GM18520 (cell line): ENCODE measurements at regions not wholly inside any gene's neighbourhood (a gene's known extent, or its start where the extent isn't known, plus 50 kb on each side); places are given as distances from the start of the nearest gene placed in this dataset.
A peak's percentile ranks its signal among the peaks of the same experiment; 100 is the strongest.

ENCODE experiments used
- ATAC-seq: cut with Tn5 transposase; IDR thresholded peaks from one replicate; pipeline ENCODE4 v1.9.1; 2021; ENCODE audit not compliant: unreplicated experiment

GRCh38 chr13:106383791-106384190, 151.7 kb downstream of the EFNB2 start:
- no peak for ATAC-seq

GRCh38 chr13:106382534-106382933, 152.9 kb downstream of the EFNB2 start:
- no peak for ATAC-seq

- ATAC-seq: no peak
Measured at GRCh38 chr13:106381091-106381490, 154.4 kb downstream of the EFNB2 start.

- no peak for ATAC-seq
Measured at GRCh38 chr13:106377931-106378662, 157.4 kb downstream of the EFNB2 start.

GRCh38 chr13:106377341-106377740, 158.1 kb downstream of the EFNB2 start:
- no peak for ATAC-seq

- ATAC-seq: no peak
Measured at GRCh38 chr13:106376401-106377112, 158.9 kb downstream of the EFNB2 start.

- ATAC-seq: no peak
Measured at GRCh38 chr13:106375085-106375484, 160.4 kb downstream of the EFNB2 start.

- no peak for ATAC-seq
Measured at GRCh38 chr13:106374631-106375030, 160.8 kb downstream of the EFNB2 start.

GRCh38 chr13:106373989-106374572, 161.4 kb downstream of the EFNB2 start:
- peak; percentile 82 for ATAC-seq

- ATAC-seq: peak; percentile 33
Measured at GRCh38 chr13:106373304-106373988, 162.0 kb downstream of the EFNB2 start.

- peak; percentile 33 for ATAC-seq
Measured at GRCh38 chr13:106372199-106373155, 163.0 kb downstream of the EFNB2 start.

GRCh38 chr13:106371024-106371423, 164.4 kb downstream of the EFNB2 start:
- ATAC-seq: no peak

GRCh38 chr13:106369858-106370257, 165.6 kb downstream of the EFNB2 start:
- no peak for ATAC-seq

- ATAC-seq: no peak
Measured at GRCh38 chr13:106369091-106369490, 166.4 kb downstream of the EFNB2 start.

GRCh38 chr13:106367361-106367971, 168.0 kb downstream of the EFNB2 start:
- ATAC-seq: no peak

GRCh38 chr13:106362707-106363106, 172.8 kb downstream of the EFNB2 start:
- no peak for ATAC-seq

- ATAC-seq: no peak
Measured at GRCh38 chr13:106361621-106362020, 173.8 kb downstream of the EFNB2 start.

- ATAC-seq: no peak
Measured at GRCh38 chr13:106357198-106357597, 178.3 kb downstream of the EFNB2 start.

- ATAC-seq: no peak
Measured at GRCh38 chr13:106355866-106356265, 179.6 kb downstream of the EFNB2 start.

- no peak for ATAC-seq
Measured at GRCh38 chr13:106354961-106355360, 180.5 kb downstream of the EFNB2 start.
